GM12864 (cell line): ENCODE measurements at regions not wholly inside any gene's neighbourhood (a gene's known extent, or its start where the extent isn't known, plus 50 kb on each side); places are given as distances from the start of the nearest gene placed in this dataset.

Source experiments
- DNase-seq: peaks from one replicate; pipeline ENCODE4 v3.0.0-alpha.2; 2011; ENCODE audit warnings: low read depth
- H3K4me3 ChIP-seq: 2 replicates; pipeline ENCODE4 v1.5.1; 2011; ENCODE audit warnings: mild to moderate bottlenecking, low read depth, low read length, control low read depth
- CTCF ChIP-seq: IDR thresholded peaks from 2 replicates; pipeline ENCODE4 v1.5.1; 2011; ENCODE audit warnings: low read depth, mild to moderate bottlenecking, moderate library complexity, low read length, control low read depth, inconsistent platforms; ENCODE audit errors: missing control alignments

- no peak for TF ChIP-seq CTCF
- DNase-seq, result no peak
- H3K4me3 ChIP-seq, result no peak overlapping the region
These were observed 62.5 kb upstream of the PDX1 start for GRCh38 chr13:27857282-27857681.

GRCh38 chr13:27858046-27858445 lies 61.8 kb upstream of the PDX1 start:
- no peak for DNase-seq
- TF ChIP-seq CTCF, result no peak
- H3K4me3 ChIP-seq, result no peak overlapping the region

- no peak for TF ChIP-seq CTCF
- H3K4me3 ChIP-seq, result no peak overlapping the region
- no peak for DNase-seq
These were observed 59.1 kb upstream of the PDX1 start for GRCh38 chr13:27860743-27861142.

- TF ChIP-seq CTCF, result no peak
- DNase-seq, result no peak
These were observed 58.6 kb upstream of the PDX1 start for GRCh38 chr13:27861165-27861564.

GRCh38 chr13:27868641-27869435 lies 51.0 kb upstream of the PDX1 start:
- DNase-seq, result no peak
- H3K4me3 ChIP-seq, result no peak overlapping the region
- peak; percentile 54 for TF ChIP-seq CTCF

More at GRCh38 chr13:27861165-27861564, 58.6 kb upstream of the PDX1 start:
- no peak overlapping the region for H3K4me3 ChIP-seq

- no peak for TF ChIP-seq CTCF
- H3K4me3 ChIP-seq, result no peak overlapping the region
- DNase-seq, result no peak
These were observed 50.2 kb upstream of the PDX1 start for GRCh38 chr13:27869436-27870095.
